ENCODE measurements at regions not wholly inside any gene's neighbourhood (a gene's known extent, or its start where the extent isn't known, plus 50 kb on each side); places are given as distances from the start of the nearest gene placed in this dataset.

GRCh38 chr5:147997486-147997885 lies 66.3 kb upstream of the SPINK5 start:
- H3K4me3 ChIP-seq (ENCODE audit: insufficient read length, low read depth), result no peak overlapping the region

GRCh38 chr5:147996379-147996778 lies 67.4 kb upstream of the SPINK5 start:
- H3K4me3 ChIP-seq (ENCODE audit: insufficient read length, low read depth), result no peak overlapping the region
- no peak overlapping the region for H3K9ac ChIP-seq (ENCODE audit: insufficient read length, low read depth)
- no peaks in the 10 kb centered on the region for H3K36me3 ChIP-seq (ENCODE audit: insufficient read depth, insufficient read length, low read length)
- no peaks in the 10 kb centered on the region for H3K4me1 ChIP-seq (ENCODE audit: insufficient read depth, insufficient read length)
- H3K27me3 ChIP-seq (ENCODE audit: insufficient read depth, insufficient read length), result no peaks in the 10 kb centered on the region
- DNase-seq (ENCODE audit: low read depth, low spot score), result no peak
- TF ChIP-seq YY1 (IDR thresholded peaks at IDR 0.05; ENCODE audit: insufficient read depth, insufficient read length) (no peak), SUZ12 (IDR thresholded peaks at IDR 0.05; ENCODE audit: extremely low read depth, insufficient read depth, insufficient read length) (no peak), ZNF274 (IDR thresholded peaks at IDR 0.05; ENCODE audit: low read depth, low read length) (no peak)
- peaks cover 18% of the 10 kb centered on the region for H3K9me3 ChIP-seq (ENCODE audit: insufficient read depth, low read length)

More at GRCh38 chr5:147997486-147997885, 66.3 kb upstream of the SPINK5 start:
- Histone ChIP-seq H3K9me3 (ENCODE audit: insufficient read depth, low read length) (peaks cover 29% of the 10 kb centered on the region), H3K9ac (ENCODE audit: insufficient read length, low read depth) (no peak overlapping the region), H3K4me1 (ENCODE audit: insufficient read depth, insufficient read length) (no peaks in the 10 kb centered on the region), H3K36me3 (ENCODE audit: insufficient read depth, insufficient read length, low read length) (no peaks in the 10 kb centered on the region), H3K27me3 (ENCODE audit: insufficient read depth, insufficient read length) (no peaks in the 10 kb centered on the region)
- no peak for DNase-seq (ENCODE audit: low read depth, low spot score)
- TF ChIP-seq SUZ12 (IDR thresholded peaks at IDR 0.05; ENCODE audit: extremely low read depth, insufficient read depth, insufficient read length), result no peak
- TF ChIP-seq YY1 (IDR thresholded peaks at IDR 0.05; ENCODE audit: insufficient read depth, insufficient read length), result no peak
- no peak for TF ChIP-seq ZNF274 (IDR thresholded peaks at IDR 0.05; ENCODE audit: low read depth, low read length)

GRCh38 chr5:147995846-147996245 lies 67.9 kb upstream of the SPINK5 start:
- Histone ChIP-seq H3K36me3 (ENCODE audit: insufficient read depth, insufficient read length, low read length) (no peaks in the 10 kb centered on the region), H3K9ac (ENCODE audit: insufficient read length, low read depth) (no peak overlapping the region), H3K4me3 (ENCODE audit: insufficient read length, low read depth) (no peak overlapping the region), H3K4me1 (ENCODE audit: insufficient read depth, insufficient read length) (no peaks in the 10 kb centered on the region), H3K27me3 (ENCODE audit: insufficient read depth, insufficient read length) (no peaks in the 10 kb centered on the region), H3K9me3 (ENCODE audit: insufficient read depth, low read length) (peaks cover 13% of the 10 kb centered on the region)
- no peak for TF ChIP-seq ZNF274 (IDR thresholded peaks at IDR 0.05; ENCODE audit: low read depth, low read length)
- TF ChIP-seq YY1 (IDR thresholded peaks at IDR 0.05; ENCODE audit: insufficient read depth, insufficient read length), result no peak
- TF ChIP-seq SUZ12 (IDR thresholded peaks at IDR 0.05; ENCODE audit: extremely low read depth, insufficient read depth, insufficient read length), result no peak
- DNase-seq (ENCODE audit: low read depth, low spot score), result no peak

GRCh38 chr5:147989994-147990393 lies 73.8 kb upstream of the SPINK5 start:
- H3K27me3 ChIP-seq (ENCODE audit: insufficient read depth, insufficient read length), result no peaks in the 10 kb centered on the region
- H3K9ac ChIP-seq (ENCODE audit: insufficient read length, low read depth), result no peak overlapping the region
- TF ChIP-seq YY1 (IDR thresholded peaks at IDR 0.05; ENCODE audit: insufficient read depth, insufficient read length) (no peak), SUZ12 (IDR thresholded peaks at IDR 0.05; ENCODE audit: extremely low read depth, insufficient read depth, insufficient read length) (no peak), ZNF274 (IDR thresholded peaks at IDR 0.05; ENCODE audit: low read depth, low read length) (no peak)
- H3K9me3 ChIP-seq (ENCODE audit: insufficient read depth, low read length), result no peaks in the 10 kb centered on the region
- DNase-seq (ENCODE audit: low read depth, low spot score), result no peak
- H3K4me1 ChIP-seq (ENCODE audit: insufficient read depth, insufficient read length), result no peaks in the 10 kb centered on the region
- no peaks in the 10 kb centered on the region for H3K36me3 ChIP-seq (ENCODE audit: insufficient read depth, insufficient read length, low read length)
- H3K4me3 ChIP-seq (ENCODE audit: insufficient read length, low read depth), result no peak overlapping the region

- no peak overlapping the region for H3K4me3 ChIP-seq (ENCODE audit: insufficient read length, low read depth)
- H3K4me1 ChIP-seq (ENCODE audit: insufficient read depth, insufficient read length), result no peaks in the 10 kb centered on the region
- no peaks in the 10 kb centered on the region for H3K9me3 ChIP-seq (ENCODE audit: insufficient read depth, low read length)
- TF ChIP-seq SUZ12 (IDR thresholded peaks at IDR 0.05; ENCODE audit: extremely low read depth, insufficient read depth, insufficient read length), result no peak
- TF ChIP-seq ZNF274 (IDR thresholded peaks at IDR 0.05; ENCODE audit: low read depth, low read length), result no peak
- TF ChIP-seq YY1 (IDR thresholded peaks at IDR 0.05; ENCODE audit: insufficient read depth, insufficient read length), result no peak
- no peaks in the 10 kb centered on the region for H3K36me3 ChIP-seq (ENCODE audit: insufficient read depth, insufficient read length, low read length)
- no peak for DNase-seq (ENCODE audit: low read depth, low spot score)
- no peaks in the 10 kb centered on the region for H3K27me3 ChIP-seq (ENCODE audit: insufficient read depth, insufficient read length)
- no peak overlapping the region for H3K9ac ChIP-seq (ENCODE audit: insufficient read length, low read depth)
These were observed 74.5 kb upstream of the SPINK5 start for GRCh38 chr5:147989239-147989638.

GRCh38 chr5:147986134-147986757 lies 77.5 kb upstream of the SPINK5 start:
- Histone ChIP-seq H3K36me3 (ENCODE audit: insufficient read depth, insufficient read length, low read length) (no peaks in the 10 kb centered on the region), H3K9me3 (ENCODE audit: insufficient read depth, low read length) (no peaks in the 10 kb centered on the region), H3K4me3 (ENCODE audit: insufficient read length, low read depth) (no peak overlapping the region), H3K9ac (ENCODE audit: insufficient read length, low read depth) (no peak overlapping the region), H3K27me3 (ENCODE audit: insufficient read depth, insufficient read length) (no peaks in the 10 kb centered on the region), H3K4me1 (ENCODE audit: insufficient read depth, insufficient read length) (no peaks in the 10 kb centered on the region)
- no peak for DNase-seq (ENCODE audit: low read depth, low spot score)
- TF ChIP-seq YY1 (IDR thresholded peaks at IDR 0.05; ENCODE audit: insufficient read depth, insufficient read length) (no peak), SUZ12 (IDR thresholded peaks at IDR 0.05; ENCODE audit: extremely low read depth, insufficient read depth, insufficient read length) (no peak), ZNF274 (IDR thresholded peaks at IDR 0.05; ENCODE audit: low read depth, low read length) (no peak)

- H3K27me3 ChIP-seq (ENCODE audit: insufficient read depth, insufficient read length), result no peaks in the 10 kb centered on the region
- no peaks in the 10 kb centered on the region for H3K4me1 ChIP-seq (ENCODE audit: insufficient read depth, insufficient read length)
These were observed 78.2 kb upstream of the SPINK5 start for GRCh38 chr5:147985608-147986007.

More at GRCh38 chr5:147985608-147986007, 78.2 kb upstream of the SPINK5 start:
- Histone ChIP-seq H3K4me3 (ENCODE audit: insufficient read length, low read depth) (no peak overlapping the region), H3K36me3 (ENCODE audit: insufficient read depth, insufficient read length, low read length) (no peaks in the 10 kb centered on the region), H3K9me3 (ENCODE audit: insufficient read depth, low read length) (no peaks in the 10 kb centered on the region), H3K9ac (ENCODE audit: insufficient read length, low read depth) (no peak overlapping the region)
- no peak for TF ChIP-seq SUZ12 (IDR thresholded peaks at IDR 0.05; ENCODE audit: extremely low read depth, insufficient read depth, insufficient read length)
- TF ChIP-seq ZNF274 (IDR thresholded peaks at IDR 0.05; ENCODE audit: low read depth, low read length), result no peak
- no peak for TF ChIP-seq YY1 (IDR thresholded peaks at IDR 0.05; ENCODE audit: insufficient read depth, insufficient read length)
- DNase-seq (ENCODE audit: low read depth, low spot score), result no peak
